Fibroblast of the aortic adventitia (primary cell): ENCODE measurements at regions not wholly inside any gene's neighbourhood (a gene's known extent, or its start where the extent isn't known, plus 50 kb on each side); places are given as distances from the start of the nearest gene placed in this dataset.

Experiments
- DNase-seq: peaks from one replicate; pipeline ENCODE4 v3.0.0-alpha.2; 2010; ENCODE audit warnings: low read depth
- H3K4me3 ChIP-seq: 2 replicates; pipeline ENCODE4 v1.5.1; 2011; ENCODE audit warnings: low read depth, mild to moderate bottlenecking, control low read depth, low read length, moderate library complexity
- CTCF ChIP-seq: IDR thresholded peaks from 2 replicates; pipeline ENCODE4 v1.5.1; 2011; ENCODE audit warnings: mild to moderate bottlenecking, low read length, control low read depth, inconsistent platforms; ENCODE audit not compliant: insufficient read depth

GRCh38 chr2:6237039-6237660 lies 545.0 kb downstream of the SOX11 start:
- no peak overlapping the region for H3K4me3 ChIP-seq
- DNase-seq = no peak
- TF ChIP-seq CTCF = no peak

- DNase-seq = no peak
- no peak overlapping the region for H3K4me3 ChIP-seq
- TF ChIP-seq CTCF = no peak
Measured at GRCh38 chr2:6249557-6249956, 557.4 kb downstream of the SOX11 start.

GRCh38 chr2:6254441-6254840 lies 562.3 kb downstream of the SOX11 start:
- H3K4me3 ChIP-seq = no peak overlapping the region
- no peak for DNase-seq
- no peak for TF ChIP-seq CTCF

- TF ChIP-seq CTCF = no peak
- DNase-seq = no peak
- no peak overlapping the region for H3K4me3 ChIP-seq
Measured at GRCh38 chr2:6264198-6264597, 572.0 kb downstream of the SOX11 start.

GRCh38 chr2:6281524-6281923 lies 584.2 kb downstream of the CMPK2 start:
- no peak overlapping the region for H3K4me3 ChIP-seq
- no peak for DNase-seq
- no peak for TF ChIP-seq CTCF

GRCh38 chr2:6283259-6283658 lies 582.4 kb downstream of the CMPK2 start:
- DNase-seq = no peak
- H3K4me3 ChIP-seq = no peak overlapping the region
- TF ChIP-seq CTCF = no peak

GRCh38 chr2:6287406-6287805 lies 578.3 kb downstream of the CMPK2 start:
- no peak for DNase-seq
- no peak for TF ChIP-seq CTCF
- H3K4me3 ChIP-seq = no peak overlapping the region
